Stimulated activated CD8-positive, alpha-beta memory T cell treated with anti-CD3 and anti-CD28 coated beads, Interleukin-15, amount 100 ng/mL, for 1 hour (primary cell): ENCODE measurements at regions not wholly inside any gene's neighbourhood (a gene's known extent, or its start where the extent isn't known, plus 50 kb on each side); places are given as distances from the start of the nearest gene placed in this dataset.

Source experiments
- DNase-seq: peaks from one replicate; pipeline ENCODE4 v3.0.0-alpha.2; 2020; ENCODE audit warnings: low read depth

GRCh38 chr14:71202881-71203280, 295.6 kb downstream of the PCNX1 start:
- DNase-seq, result no peak

GRCh38 chr14:71203306-71203705, 296.0 kb downstream of the PCNX1 start:
- no peak for DNase-seq

DNA sequence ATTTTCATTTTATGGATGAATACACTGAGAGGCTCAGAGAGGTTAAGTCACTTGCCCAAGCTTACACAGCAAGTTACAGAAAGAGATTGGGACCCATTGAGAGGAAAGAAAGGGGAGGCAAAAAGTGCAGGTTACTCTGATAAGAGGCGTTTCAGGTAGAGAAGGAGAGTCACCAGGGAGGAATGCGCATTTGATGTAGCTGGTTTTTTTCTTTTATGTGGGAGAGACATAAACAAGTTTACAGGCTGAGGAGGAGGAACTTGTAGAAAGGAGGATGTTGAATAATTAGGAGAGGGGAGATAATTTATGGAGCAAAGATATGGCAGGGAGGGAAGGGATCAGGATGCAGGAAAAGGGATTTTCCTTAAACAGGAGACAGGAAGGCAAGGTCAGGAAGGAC, 297.0 kb downstream of the PCNX1 start:
- no peak for DNase-seq

- DNase-seq, result no peak
Observed at GRCh38 chr14:71204768-71205167, 297.5 kb downstream of the PCNX1 start.

DNA sequence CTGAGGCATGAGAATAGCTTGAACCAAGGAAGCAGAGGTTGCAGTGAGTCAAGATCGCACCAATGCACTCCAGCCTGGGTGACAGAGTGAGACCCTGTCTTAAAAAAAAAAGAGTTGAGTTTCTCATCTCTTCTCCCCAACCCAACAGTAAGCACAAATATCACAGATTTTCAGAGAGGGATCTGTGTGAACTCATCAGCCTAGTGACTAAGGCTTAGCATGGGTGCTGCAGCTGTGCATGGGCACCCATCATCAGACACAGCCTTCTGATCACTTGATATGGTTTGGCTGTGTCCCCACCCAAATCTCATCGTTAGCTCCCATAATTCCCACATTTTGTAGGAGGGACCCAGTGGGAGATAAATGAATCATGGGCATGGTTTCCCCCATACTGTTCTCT, 298.9 kb downstream of the PCNX1 start:
- no peak for DNase-seq

GRCh38 chr14:71206766-71207371, 299.6 kb downstream of the PCNX1 start:
- no peak for DNase-seq

DNA sequence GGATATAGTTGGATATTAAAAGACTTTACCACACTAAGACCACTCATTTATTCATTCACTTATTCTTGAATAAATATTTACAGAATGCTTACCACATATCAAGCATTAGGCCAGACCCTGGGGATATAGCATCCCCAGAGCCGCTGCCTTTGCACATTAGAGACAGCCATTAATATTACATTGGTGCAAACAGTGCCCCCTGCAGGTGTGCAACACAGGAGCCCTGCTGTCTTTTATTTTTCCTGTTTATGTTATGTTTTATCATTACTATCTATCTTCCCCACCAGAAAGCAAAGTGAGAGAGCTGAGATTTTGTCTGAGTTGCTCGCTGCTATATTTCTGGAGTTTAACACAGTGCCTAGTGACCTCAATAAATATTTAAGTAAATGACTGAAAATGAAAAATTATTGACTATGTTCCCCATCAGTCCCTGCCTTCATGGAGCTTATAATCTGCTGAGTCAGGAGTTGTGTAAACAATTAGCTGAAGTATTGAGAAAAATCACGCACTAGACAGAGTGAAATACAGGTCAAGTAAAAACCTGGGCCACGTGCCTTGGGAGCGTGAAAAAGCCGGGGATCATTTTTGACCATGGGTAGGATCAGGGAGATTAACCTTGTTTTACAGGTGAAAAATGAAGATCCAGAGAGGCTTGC, 301.6 kb downstream of the PCNX1 start:
- DNase-seq, result no peak

DNA sequence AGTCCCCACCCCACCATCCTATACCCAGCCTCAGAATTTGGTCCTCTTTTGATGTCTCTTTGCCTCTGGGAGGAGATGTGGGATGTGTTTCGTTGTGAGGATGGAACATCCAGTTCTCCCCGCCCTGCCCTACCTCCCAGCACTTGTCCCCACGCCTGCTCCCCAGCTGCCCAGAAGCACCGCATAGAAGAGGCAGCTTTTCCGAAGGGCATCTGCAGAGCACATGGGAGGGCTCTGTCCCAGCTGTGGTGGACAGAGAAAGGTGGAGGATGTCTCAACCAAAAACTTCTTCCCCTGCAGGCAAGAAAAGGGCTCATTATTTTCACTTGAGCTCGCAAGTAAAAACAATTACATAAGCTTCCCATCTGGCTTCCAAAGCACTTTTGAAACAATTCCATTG, 302.6 kb downstream of the PCNX1 start:
- DNase-seq, result no peak

GRCh38 chr14:71212093-71212492, 304.8 kb downstream of the PCNX1 start:
- no peak for DNase-seq

DNA sequence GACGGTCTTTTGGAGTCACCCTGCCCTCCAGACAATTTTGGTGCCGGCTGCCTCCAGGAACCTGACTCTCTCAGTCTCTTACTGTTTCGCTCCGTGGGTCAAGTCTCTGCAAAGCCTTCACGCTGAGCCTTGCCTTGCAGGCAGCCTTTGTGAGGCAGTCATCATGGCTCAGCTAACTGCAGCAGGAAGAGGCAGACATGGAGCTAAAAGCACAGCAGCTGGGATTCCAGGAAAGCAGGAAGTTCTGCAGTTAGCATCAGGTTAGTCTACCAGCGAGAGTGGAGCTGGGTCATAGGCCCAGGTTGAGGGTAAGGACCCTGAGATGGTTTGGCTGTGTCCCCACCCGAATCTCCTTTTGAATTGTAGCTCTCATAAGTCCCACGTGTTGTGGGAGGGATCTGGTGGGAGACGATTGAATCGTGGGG, 305.4 kb downstream of the PCNX1 start:
- no peak for DNase-seq

DNA sequence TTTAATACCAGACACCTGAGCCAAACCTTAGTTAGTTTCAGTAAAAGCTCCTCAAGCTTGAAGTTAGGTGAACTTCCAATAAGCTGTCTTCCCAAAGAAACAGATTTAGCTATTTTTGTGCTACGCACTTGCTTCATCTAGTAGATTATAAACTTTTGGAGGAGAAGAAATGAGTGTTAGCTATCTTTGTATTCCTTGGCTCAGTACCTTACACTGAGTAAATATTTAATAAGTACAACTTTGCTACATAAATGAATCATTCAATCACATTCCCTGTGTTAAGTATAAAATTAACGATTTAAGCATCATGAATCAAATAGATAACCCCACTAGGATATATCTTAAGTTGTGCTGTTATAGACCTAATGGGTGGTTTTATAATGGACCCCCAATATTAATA, 307.0 kb downstream of the PCNX1 start:
- no peak for DNase-seq

- no peak for DNase-seq
Observed at GRCh38 chr14:71220462-71220861, 313.2 kb downstream of the PCNX1 start.

DNA sequence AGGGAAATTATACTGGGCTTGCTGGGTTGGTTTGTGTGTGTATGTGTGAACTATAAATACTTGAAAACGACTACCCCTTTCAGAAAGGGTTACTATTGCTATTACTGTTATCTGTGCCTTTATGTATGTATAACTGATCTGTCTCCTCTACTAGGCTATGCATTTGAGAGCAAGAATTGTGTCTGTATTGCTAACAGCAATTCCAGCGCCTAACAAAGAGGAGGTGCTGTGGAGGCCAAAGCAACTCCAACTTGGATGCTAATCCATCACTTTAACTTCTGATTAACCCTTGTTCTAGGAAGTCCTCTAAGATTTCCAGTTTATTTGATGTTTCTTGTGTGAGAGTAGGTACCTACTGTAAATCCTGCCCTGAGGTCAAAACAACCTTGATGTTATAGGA, 313.9 kb downstream of the PCNX1 start:
- DNase-seq, result no peak

DNA sequence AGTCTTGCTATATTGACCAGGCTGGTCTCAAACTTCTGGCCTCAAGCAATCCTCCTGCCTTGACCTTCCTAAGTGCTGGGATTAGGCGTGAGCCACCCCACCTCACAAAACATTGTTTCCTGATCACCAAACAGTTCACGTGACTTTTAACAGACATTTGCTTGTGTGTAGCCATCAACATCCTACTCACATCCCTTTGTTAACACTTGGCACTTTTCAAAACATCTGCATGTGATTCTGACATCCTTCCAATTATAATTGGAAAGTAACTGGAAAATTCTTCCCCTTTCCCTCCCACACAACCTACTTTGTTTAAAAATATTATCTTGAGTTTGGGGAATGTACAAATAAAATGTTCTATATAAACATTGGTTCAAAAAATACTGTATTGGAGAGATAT, 317.9 kb downstream of the PCNX1 start:
- no peak for DNase-seq

DNA sequence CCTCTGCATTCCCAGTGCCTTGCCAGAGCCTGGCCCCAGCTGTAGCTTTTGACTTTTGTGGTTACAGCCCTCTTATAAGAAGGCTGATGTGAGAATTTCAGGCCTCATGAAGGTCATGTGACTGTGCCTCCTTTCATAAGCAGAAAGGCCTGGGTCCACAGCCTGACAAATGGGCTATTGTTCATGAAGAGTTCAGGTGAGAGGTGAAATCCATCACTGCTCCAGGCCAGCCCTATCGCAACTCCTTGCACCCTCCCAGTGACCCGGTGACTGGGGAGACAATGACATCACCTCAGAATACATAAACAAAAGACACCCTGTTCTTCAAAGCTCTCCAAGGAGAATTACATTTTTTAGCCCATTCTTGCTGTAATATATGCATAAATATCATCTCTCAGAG, 321.5 kb downstream of the PCNX1 start:
- no peak for DNase-seq

DNA sequence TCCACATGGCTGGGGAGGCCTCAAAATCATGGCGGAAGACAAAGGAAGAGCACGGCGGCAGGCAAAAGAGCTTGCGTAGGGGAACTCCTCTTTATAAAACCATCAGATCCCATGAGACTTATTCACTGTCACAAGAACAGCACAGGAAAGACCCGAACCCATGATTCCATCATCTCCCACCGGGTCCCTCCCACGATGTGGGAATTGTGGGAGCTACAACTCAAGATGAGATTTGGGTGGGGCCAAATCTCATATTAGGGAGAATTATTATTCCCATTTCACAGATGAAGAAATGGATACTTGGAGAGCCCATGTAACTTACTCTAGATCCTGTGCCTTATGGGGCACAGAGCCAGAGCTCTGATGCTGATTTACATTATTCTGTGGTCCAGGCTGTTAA, 322.6 kb downstream of the PCNX1 start:
- DNase-seq, result no peak

DNA sequence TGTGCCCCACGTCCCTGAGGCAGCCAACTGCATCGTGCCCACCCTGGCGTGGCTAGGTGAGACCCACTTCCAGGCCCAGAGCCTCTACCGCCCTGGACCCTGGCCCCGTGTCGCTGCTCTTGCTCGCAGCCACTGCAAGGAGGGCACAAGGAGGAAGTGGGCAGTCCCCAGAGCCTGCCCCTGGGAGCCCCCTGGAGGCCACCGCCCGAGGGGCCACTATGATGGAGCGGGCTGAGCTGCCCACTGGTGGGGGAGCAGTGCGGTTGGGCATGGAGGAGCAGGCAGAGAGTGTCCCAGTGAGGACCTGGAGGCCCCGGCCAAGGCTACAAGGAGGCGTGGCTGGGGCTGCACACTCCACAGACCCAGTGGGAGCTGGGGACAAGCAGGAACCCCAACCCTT, 323.6 kb downstream of the PCNX1 start:
- no peak for DNase-seq

GRCh38 chr14:71231521-71232393, 324.5 kb downstream of the PCNX1 start:
- DNase-seq, result no peak

- DNase-seq, result no peak
Observed at GRCh38 chr14:71232506-71232905, 325.2 kb downstream of the PCNX1 start.

DNA sequence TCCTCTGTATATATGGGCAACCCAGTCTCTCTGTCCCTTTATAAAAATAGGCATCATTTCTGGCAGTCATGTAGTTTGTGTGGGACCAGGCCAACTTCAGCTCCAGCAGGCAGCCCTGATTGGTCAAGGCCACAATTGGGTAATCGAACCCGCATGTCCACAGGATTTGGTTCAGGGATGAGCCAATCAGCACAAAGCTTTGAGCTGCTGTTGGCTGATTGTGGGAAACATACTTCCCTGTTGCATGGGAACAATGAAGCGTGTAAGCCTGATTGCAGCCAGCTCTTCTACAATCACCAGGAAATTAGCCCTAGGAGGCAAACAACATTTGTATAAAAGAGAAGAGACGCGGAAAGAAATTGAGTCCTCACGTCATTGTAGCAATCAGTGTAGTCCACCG, 328.6 kb downstream of the PCNX1 start:
- DNase-seq, result no peak

GRCh38 chr14:71236487-71236886, 329.2 kb downstream of the PCNX1 start:
- DNase-seq, result no peak

DNA sequence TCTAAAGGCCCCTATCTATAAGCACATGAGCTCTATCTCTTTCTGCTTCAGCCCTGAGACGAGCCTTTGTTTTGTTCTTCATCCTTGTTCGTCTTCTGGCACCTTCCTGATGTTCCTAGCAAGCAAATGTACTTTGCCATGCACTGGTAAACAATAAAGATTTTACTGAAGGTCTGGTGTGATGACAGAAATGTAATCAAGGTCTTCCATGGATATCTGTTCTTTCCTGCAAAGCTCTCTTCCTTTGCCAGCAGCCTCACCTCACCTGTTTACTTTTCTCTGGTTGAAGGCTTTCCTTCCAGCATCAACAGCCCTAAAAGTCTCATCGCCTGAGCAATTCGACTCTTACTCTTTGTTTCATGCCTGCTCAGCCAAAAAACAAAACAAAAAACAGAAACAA, 330.3 kb downstream of the PCNX1 start:
- DNase-seq, result no peak

DNA sequence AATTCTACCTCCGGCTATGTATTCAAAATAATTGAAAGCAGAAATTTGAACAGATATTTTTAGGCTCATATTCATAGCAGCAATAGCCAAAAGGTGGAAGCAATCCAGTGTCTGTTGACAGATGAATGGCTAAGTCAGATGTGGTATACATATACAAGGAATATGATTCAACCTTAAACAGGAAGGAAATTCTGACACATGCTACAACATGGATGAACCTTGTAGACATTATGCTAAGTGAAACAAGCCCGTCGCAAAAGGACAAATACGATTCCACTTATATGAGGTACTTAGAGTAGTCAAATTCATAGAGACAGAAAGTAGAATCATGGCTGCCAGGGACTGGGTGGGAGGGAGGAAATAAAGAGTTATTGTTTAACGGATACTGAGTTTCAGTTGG, 331.6 kb downstream of the PCNX1 start:
- no peak for DNase-seq
